PC-9 (cell line): ENCODE measurements at regions not wholly inside any gene's neighbourhood (a gene's known extent, or its start where the extent isn't known, plus 50 kb on each side); places are given as distances from the start of the nearest gene placed in this dataset.

Experiments
- EZH2 ChIP-seq: fragments of 200-600 bp; sonication (generic); IDR thresholded peaks from 2 replicates; pipeline ENCODE4 v1.8.0; 2017; ENCODE audit warnings: antibody characterized with exemption, low read depth
- TF ChIP-seq, protein P1 (sequence below): fragments of 200-600 bp; sonication (generic); conservative IDR thresholded peaks from 2 replicates; pipeline ENCODE4 v1.6.1; 2017; ENCODE audit warnings: mixed run types, antibody characterized with exemption, mild to moderate bottlenecking, moderate library complexity

DNA sequence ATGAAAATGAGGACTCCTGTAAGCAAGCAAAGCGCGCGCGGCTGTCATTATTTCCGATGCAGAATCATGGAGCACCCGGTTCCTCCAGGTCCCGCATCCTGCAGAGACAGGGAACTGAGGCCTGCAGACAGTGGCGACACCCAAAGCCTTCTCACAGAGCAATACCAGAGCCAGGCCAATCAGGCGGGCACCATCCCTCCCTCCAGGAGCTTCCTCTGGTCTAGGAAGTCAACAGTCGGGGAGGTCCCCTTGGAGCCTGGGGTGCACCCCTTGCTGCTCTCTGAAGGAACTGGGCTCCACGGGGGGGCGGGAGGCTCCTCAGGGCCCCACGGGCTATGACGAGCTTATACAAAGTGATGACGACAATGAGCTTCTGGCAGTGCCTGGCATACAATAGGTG lies 60.3 kb upstream of the HPCAL1 start:
- TF ChIP-seq, protein P1, sequence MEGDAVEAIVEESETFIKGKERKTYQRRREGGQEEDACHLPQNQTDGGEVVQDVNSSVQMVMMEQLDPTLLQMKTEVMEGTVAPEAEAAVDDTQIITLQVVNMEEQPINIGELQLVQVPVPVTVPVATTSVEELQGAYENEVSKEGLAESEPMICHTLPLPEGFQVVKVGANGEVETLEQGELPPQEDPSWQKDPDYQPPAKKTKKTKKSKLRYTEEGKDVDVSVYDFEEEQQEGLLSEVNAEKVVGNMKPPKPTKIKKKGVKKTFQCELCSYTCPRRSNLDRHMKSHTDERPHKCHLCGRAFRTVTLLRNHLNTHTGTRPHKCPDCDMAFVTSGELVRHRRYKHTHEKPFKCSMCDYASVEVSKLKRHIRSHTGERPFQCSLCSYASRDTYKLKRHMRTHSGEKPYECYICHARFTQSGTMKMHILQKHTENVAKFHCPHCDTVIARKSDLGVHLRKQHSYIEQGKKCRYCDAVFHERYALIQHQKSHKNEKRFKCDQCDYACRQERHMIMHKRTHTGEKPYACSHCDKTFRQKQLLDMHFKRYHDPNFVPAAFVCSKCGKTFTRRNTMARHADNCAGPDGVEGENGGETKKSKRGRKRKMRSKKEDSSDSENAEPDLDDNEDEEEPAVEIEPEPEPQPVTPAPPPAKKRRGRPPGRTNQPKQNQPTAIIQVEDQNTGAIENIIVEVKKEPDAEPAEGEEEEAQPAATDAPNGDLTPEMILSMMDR, result no peak
- TF ChIP-seq EZH2, result no peak
